ENCODE measurements at regions not wholly inside any gene's neighbourhood (a gene's known extent, or its start where the extent isn't known, plus 50 kb on each side); places are given as distances from the start of the nearest gene placed in this dataset.

DNA sequence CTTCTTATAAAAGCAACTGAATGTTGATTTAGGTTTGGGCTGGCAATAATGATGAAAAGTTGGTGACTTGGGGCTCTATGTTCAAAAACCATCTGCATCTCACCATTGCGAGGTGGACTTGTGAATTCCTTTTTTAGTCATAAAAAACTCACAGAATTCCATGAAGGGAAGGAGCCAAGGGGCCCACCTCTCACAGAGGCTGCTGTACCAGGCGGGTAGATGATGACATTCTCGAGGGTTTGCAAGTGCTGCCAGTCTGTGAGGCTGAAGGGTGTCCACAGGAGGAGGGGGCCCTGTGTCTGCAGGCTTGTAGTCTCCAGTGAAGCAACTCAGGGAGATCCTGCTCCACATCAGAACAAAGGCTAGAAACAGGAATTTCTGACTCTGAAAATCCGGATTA lies 195.5 kb upstream of the ZNF32 start:
- TF ChIP-seq, protein P1, sequence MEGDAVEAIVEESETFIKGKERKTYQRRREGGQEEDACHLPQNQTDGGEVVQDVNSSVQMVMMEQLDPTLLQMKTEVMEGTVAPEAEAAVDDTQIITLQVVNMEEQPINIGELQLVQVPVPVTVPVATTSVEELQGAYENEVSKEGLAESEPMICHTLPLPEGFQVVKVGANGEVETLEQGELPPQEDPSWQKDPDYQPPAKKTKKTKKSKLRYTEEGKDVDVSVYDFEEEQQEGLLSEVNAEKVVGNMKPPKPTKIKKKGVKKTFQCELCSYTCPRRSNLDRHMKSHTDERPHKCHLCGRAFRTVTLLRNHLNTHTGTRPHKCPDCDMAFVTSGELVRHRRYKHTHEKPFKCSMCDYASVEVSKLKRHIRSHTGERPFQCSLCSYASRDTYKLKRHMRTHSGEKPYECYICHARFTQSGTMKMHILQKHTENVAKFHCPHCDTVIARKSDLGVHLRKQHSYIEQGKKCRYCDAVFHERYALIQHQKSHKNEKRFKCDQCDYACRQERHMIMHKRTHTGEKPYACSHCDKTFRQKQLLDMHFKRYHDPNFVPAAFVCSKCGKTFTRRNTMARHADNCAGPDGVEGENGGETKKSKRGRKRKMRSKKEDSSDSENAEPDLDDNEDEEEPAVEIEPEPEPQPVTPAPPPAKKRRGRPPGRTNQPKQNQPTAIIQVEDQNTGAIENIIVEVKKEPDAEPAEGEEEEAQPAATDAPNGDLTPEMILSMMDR (IDR thresholded peaks at IDR 0.05; ENCODE audit: low read length) = no peak
- TF ChIP-seq EZH2phosphoT487 (IDR thresholded peaks at IDR 0.05; ENCODE audit: low read length) (no peak), EZH2 (optimal IDR thresholded peaks at IDR 0.05; ENCODE audit: low read depth, low read length) (no peak)
